Kidney epithelial cell (primary cell): ENCODE measurements at regions not wholly inside any gene's neighbourhood (a gene's known extent, or its start where the extent isn't known, plus 50 kb on each side); places are given as distances from the start of the nearest gene placed in this dataset.

Experiments used
- DNase-seq: peaks from one replicate; pipeline ENCODE4 v3.0.0-alpha.2; 2010; ENCODE audit warnings: low read depth
- H3K27me3 ChIP-seq: 2 replicates; pipeline ENCODE4 v1.6.0; 2011; ENCODE audit warnings: low read length; ENCODE audit not compliant: control insufficient read depth, insufficient read depth
- H3K36me3 ChIP-seq: 2 replicates; pipeline ENCODE4 v1.5.1; 2011; ENCODE audit warnings: low read length; ENCODE audit not compliant: control insufficient read depth, insufficient read depth
- H3K4me3 ChIP-seq: 2 replicates; pipeline ENCODE4 v1.5.1; 2011; ENCODE audit warnings: low read depth, mild to moderate bottlenecking, control low read depth, low read length
- CTCF ChIP-seq: IDR thresholded peaks from 2 replicates; pipeline ENCODE4 v1.5.1; 2011; ENCODE audit warnings: mild to moderate bottlenecking, moderate library complexity, low read length, control low read depth, inconsistent platforms; ENCODE audit not compliant: insufficient read depth, poor library complexity, severe bottlenecking

- H3K36me3 ChIP-seq = no peaks in the 10 kb centered on the region
- no peak for TF ChIP-seq CTCF
- DNase-seq = no peak
- H3K27me3 ChIP-seq = peaks cover 10% of the 10 kb centered on the region
- no peak overlapping the region for H3K4me3 ChIP-seq
Observed at GRCh38 chr1:181208083-181208482, 119.6 kb downstream of the IER5 start.

- Histone ChIP-seq H3K27me3 (peaks cover 10% of the 10 kb centered on the region), H3K4me3 (no peak overlapping the region)
- no peak for TF ChIP-seq CTCF
Observed at GRCh38 chr1:181208967-181209366, 120.5 kb downstream of the IER5 start.

GRCh38 chr1:181213056-181213455 is 124.6 kb downstream of the IER5 start:
- Histone ChIP-seq H3K27me3 (peaks cover 3% of the 10 kb centered on the region), H3K36me3 (no peaks in the 10 kb centered on the region), H3K4me3 (no peak overlapping the region)
- no peak for DNase-seq
- no peak for TF ChIP-seq CTCF

More at GRCh38 chr1:181208967-181209366, 120.5 kb downstream of the IER5 start:
- DNase-seq = no peak
- H3K36me3 ChIP-seq = no peaks in the 10 kb centered on the region

- H3K27me3 ChIP-seq = no peaks in the 10 kb centered on the region
- TF ChIP-seq CTCF = no peak
- no peaks in the 10 kb centered on the region for H3K36me3 ChIP-seq
- H3K4me3 ChIP-seq = no peak overlapping the region
- no peak for DNase-seq
Observed at GRCh38 chr1:181216591-181216994, 128.1 kb downstream of the IER5 start.

- Histone ChIP-seq H3K27me3 (no peaks in the 10 kb centered on the region), H3K36me3 (no peaks in the 10 kb centered on the region), H3K4me3 (no peak overlapping the region)
- TF ChIP-seq CTCF = no peak
- DNase-seq = no peak
Observed at GRCh38 chr1:181219938-181220337, 131.4 kb downstream of the IER5 start.

GRCh38 chr1:181221078-181221477 is 132.6 kb downstream of the IER5 start:
- Histone ChIP-seq H3K36me3 (no peaks in the 10 kb centered on the region), H3K4me3 (no peak overlapping the region), H3K27me3 (no peaks in the 10 kb centered on the region)
- TF ChIP-seq CTCF = no peak
- no peak for DNase-seq
